Urinary bladder (tissue), 3 donors: ENCODE measurements at regions not wholly inside any gene's neighbourhood (a gene's known extent, or its start where the extent isn't known, plus 50 kb on each side); places are given as distances from the start of the nearest gene placed in this dataset.

Experiments
- DNase-seq: peaks from one replicate; pipeline ENCODE4 v3.0.0-alpha.2; 2015; ENCODE audit errors: extremely low spot score
- H3K27ac ChIP-seq: one replicate; pipeline ENCODE4 v1.5.1; 2013; ENCODE audit warnings: low read depth, mild to moderate bottlenecking, moderate library complexity
- H3K36me3 ChIP-seq: one replicate; pipeline ENCODE4 v1.6.1; 2013; ENCODE audit warnings: mild to moderate bottlenecking, moderate library complexity; ENCODE audit not compliant: insufficient read depth
- H3K4me1 ChIP-seq: one replicate; pipeline ENCODE4 v1.6.1; 2013; ENCODE audit warnings: mild to moderate bottlenecking, moderate library complexity; ENCODE audit not compliant: insufficient read depth
- H3K4me3 ChIP-seq: one replicate; pipeline ENCODE4 v1.5.1; 2013; ENCODE audit warnings: low read depth, low read length
- WGBS: extraction: QIAGEN DNeasy Blood & Tissue Kit; methylation state at CpG from one replicate; pipeline ENCODE4 v1.1.7; 2013; 5-methylcytosine and 5-hydroxymethylcytosine counted together
- donor health status: healthy with polysubstance abuse.
- donor health status: healthy.

- no peaks in the 10 kb centered on the region for H3K4me1 ChIP-seq
- H3K4me3 ChIP-seq: no peak overlapping the region
- 67% methylated on average over 8 of the region's 8 CpGs for WGBS
- DNase-seq: no peak
- H3K27ac ChIP-seq: no peak overlapping the region
- H3K36me3 ChIP-seq: no peaks in the 10 kb centered on the region
Observed at GRCh38 chr20:40393197-40394079, 295.6 kb downstream of the MAFB start.

DNA sequence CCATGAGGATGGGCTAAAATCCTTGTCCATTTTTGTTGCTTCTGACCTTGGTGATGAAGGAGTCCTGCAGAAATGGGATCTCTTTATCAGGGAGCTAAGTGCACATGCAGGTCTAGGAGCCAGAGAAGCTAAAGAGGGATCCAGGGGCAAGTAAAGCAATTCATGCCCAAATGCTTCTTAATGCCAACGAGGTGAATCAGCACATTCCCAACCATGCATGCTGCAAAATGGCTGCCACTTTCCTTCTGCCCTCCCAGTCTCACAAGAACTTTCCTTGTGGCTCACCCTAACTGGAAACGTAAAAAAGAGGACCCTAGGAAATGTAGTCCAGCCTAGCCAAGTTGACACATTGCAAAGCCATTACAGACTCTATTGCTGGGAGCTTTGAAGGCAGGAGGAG lies 298.4 kb downstream of the MAFB start:
- no peak overlapping the region for H3K27ac ChIP-seq
- H3K4me3 ChIP-seq: no peak overlapping the region
- H3K36me3 ChIP-seq: no peaks in the 10 kb centered on the region
- 77% methylated on average over 2 of the region's 2 CpGs for WGBS
- DNase-seq: no peak
- no peaks in the 10 kb centered on the region for H3K4me1 ChIP-seq

GRCh38 chr20:40370800-40371199 lies 318.2 kb downstream of the MAFB start:
- Histone ChIP-seq H3K36me3 (no peaks in the 10 kb centered on the region), H3K4me3 (no peak overlapping the region), H3K4me1 (no peaks in the 10 kb centered on the region), H3K27ac (no peak overlapping the region)
- no peak for DNase-seq
- WGBS: 59% methylated on average over 7 of the region's 7 CpGs

DNA sequence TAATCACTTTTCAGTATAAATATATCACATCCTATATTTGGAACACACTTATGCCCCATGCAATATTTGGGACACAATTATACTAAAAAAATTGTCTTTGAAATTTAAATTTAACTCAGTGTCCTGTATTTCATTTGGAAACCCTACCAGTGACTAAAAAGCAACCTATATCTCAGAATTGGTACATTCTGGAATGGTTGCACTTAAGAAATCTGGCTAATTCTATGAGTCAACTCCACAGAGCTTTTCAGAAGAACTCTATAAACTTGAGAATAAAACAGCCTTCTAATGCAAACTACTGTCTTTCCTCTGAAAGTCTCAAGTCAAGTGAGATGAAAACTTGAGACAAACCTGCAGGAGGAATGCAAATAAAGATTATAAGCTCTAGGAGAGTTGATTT lies 320.2 kb downstream of the MAFB start:
- DNase-seq: no peak
- Histone ChIP-seq H3K36me3 (no peaks in the 10 kb centered on the region), H3K27ac (no peak overlapping the region), H3K4me1 (no peaks in the 10 kb centered on the region), H3K4me3 (no peak overlapping the region)

GRCh38 chr20:40361916-40362315 lies 327.1 kb downstream of the MAFB start:
- no peaks in the 10 kb centered on the region for H3K36me3 ChIP-seq
- H3K27ac ChIP-seq: no peak overlapping the region
- no peaks in the 10 kb centered on the region for H3K4me1 ChIP-seq
- DNase-seq: no peak
- WGBS: 83% methylated on average over 1 of the region's 1 CpG
- H3K4me3 ChIP-seq: no peak overlapping the region

DNA sequence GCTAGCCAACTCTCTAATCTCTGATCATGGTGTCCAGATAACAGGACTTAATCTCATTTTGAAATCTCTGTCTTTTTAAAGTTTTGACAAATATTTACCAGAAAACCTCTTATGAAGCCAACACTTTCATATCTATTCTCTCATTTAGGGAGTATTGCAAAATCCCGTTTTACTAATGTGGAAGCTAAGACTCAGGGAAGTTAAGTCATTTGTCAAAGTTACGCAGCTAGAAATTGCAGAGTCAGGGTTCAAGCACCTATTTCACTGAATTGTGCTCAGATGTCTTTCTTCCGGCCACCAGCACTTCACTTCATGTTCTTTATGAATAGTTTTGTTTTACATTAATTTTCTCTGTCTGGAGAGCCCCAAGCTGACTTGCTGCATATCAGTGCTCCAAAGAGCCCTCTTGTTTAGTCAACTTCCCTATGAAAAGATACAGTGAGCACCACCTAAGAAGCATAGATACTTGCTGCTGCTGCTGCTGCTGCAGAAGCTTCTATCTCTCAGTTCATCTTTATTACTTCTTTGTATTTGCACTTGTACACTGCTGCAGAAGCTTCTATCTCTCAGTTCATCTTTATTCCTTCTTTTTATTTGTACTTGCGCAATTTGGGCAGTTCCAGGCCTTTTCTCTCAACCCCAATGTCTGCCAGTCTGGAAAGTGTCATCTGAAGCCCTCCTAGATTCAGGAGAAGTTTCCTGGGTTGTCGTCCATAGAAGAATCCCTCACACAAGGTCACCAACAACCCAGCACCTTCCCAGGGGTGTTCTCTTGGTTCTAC lies 329.7 kb downstream of the MAFB start:
- H3K36me3 ChIP-seq: no peaks in the 10 kb centered on the region
- no peak overlapping the region for H3K27ac ChIP-seq
- 56% methylated on average over 5 of the region's 5 CpGs for WGBS
- DNase-seq: no peak
- no peaks in the 10 kb centered on the region for H3K4me1 ChIP-seq
- H3K4me3 ChIP-seq: no peak overlapping the region

DNA sequence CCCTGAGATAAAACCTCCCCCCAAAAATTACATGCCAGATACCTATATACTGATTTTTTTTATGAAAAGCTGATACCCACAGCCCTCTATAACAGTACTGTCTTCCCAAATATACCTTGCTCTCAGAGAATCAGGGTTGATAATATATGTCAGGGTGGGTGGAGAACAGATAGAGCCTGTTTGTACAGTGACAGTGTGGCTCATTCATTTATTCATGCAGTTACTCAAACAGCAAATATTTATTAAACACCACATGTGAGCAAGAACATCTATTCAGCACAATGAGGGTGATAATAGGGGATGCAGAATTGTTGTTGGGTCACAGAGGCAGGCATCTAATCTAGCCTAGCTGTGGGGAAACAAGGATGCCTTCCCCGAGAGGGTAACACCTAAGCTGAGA lies 334.2 kb downstream of the MAFB start:
- Histone ChIP-seq H3K27ac (no peak overlapping the region), H3K4me1 (no peaks in the 10 kb centered on the region), H3K4me3 (no peak overlapping the region), H3K36me3 (no peaks in the 10 kb centered on the region)
- 73% methylated on average over 1 of the region's 1 CpG for WGBS
- no peak for DNase-seq

- DNase-seq: no peak
- H3K36me3 ChIP-seq: no peaks in the 10 kb centered on the region
- no peak overlapping the region for H3K27ac ChIP-seq
- H3K4me1 ChIP-seq: no peaks in the 10 kb centered on the region
- H3K4me3 ChIP-seq: no peak overlapping the region
Observed at GRCh38 chr20:40343390-40343789, 345.6 kb downstream of the MAFB start.

DNA sequence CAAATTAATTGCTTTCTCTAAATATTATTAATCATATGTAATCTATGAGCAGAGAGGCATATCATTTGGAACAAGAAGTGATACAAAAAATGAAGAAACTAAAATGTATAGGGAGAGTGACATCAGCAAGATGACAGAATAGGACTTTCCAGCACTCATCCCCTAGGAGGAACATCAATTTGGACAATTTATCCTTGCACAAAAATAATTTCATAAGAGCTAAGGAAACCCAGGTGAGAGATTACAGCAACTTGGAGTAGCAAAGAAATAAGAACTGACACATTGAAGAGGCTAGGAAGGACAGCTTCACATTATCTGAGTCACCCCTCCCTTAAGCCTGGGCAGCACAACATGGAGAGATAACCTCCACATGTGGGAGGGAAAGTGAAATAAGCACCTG lies 347.5 kb downstream of the MAFB start:
- Histone ChIP-seq H3K4me3 (no peak overlapping the region), H3K36me3 (no peaks in the 10 kb centered on the region), H3K4me1 (no peaks in the 10 kb centered on the region), H3K27ac (no peak overlapping the region)
- no peak for DNase-seq

- DNase-seq: no peak
- 80% methylated on average over 2 of the region's 2 CpGs for WGBS
- H3K27ac ChIP-seq: no peak overlapping the region
- no peaks in the 10 kb centered on the region for H3K36me3 ChIP-seq
- H3K4me3 ChIP-seq: no peak overlapping the region
- no peaks in the 10 kb centered on the region for H3K4me1 ChIP-seq
Observed at GRCh38 chr20:40339661-40340449, 349.2 kb downstream of the MAFB start.

GRCh38 chr20:40336533-40336932 lies 352.5 kb downstream of the MAFB start:
- H3K4me3 ChIP-seq: no peak overlapping the region
- 63% methylated on average over 1 of the region's 1 CpG for WGBS
- no peaks in the 10 kb centered on the region for H3K4me1 ChIP-seq
- no peak for DNase-seq
- no peak overlapping the region for H3K27ac ChIP-seq
- H3K36me3 ChIP-seq: no peaks in the 10 kb centered on the region

- no peak overlapping the region for H3K27ac ChIP-seq
- 55% methylated on average over 3 of the region's 3 CpGs for WGBS
- no peak overlapping the region for H3K4me3 ChIP-seq
- peak; percentile 46 for DNase-seq
- no peaks in the 10 kb centered on the region for H3K4me1 ChIP-seq
- no peaks in the 10 kb centered on the region for H3K36me3 ChIP-seq
Observed at GRCh38 chr20:40335901-40336351, 353.1 kb downstream of the MAFB start.

GRCh38 chr20:40335437-40335836 lies 353.6 kb downstream of the MAFB start:
- Histone ChIP-seq H3K36me3 (no peaks in the 10 kb centered on the region), H3K4me1 (no peaks in the 10 kb centered on the region), H3K4me3 (no peak overlapping the region), H3K27ac (no peak overlapping the region)
- WGBS: 75% methylated on average over 6 of the region's 6 CpGs
- no peak for DNase-seq
